H1 (cell line): ENCODE measurements at regions not wholly inside any gene's neighbourhood (a gene's known extent, or its start where the extent isn't known, plus 50 kb on each side); places are given as distances from the start of the nearest gene placed in this dataset.

Source experiments
- CTCF ChIA-PET: fragments of 300-600 bp; sonication (Branson Sonifier 250); formaldehyde crosslinking; loops from one replicate; lab custom pipeline; 2021; ENCODE audit not compliant: partially characterized antibody; lab: Charles Lee
- POLR2A ChIA-PET: fragments of 300-600 bp; sonication (Branson Sonifier 250); formaldehyde crosslinking; loops from one replicate; lab custom pipeline; 2021; ENCODE audit warnings: inconsistent platforms; ENCODE audit not compliant: partially characterized antibody; lab: Charles Lee
- DNase-seq, 2 experiments: peaks; one replicate each; pipeline versions ENCODE4 v3.0.0 to v3.0.0-alpha.2; 2010 to 2022; ENCODE audit warnings: low spot score in 2 of 2, low read depth in 1 of 2, mixed read lengths in 1 of 2
- FAIRE-seq: peaks from 2 replicates; lab custom pipeline; 2011; peaks lifted over from hg19 to GRCh38; lab: Jason Lieb, UNC
- H2AFZ ChIP-seq: 2 replicates; pipeline ENCODE4 v1.8.1; 2012; ENCODE audit warnings: low read length, inconsistent platforms
- H2AK5ac ChIP-seq: 2 replicates; pipeline ENCODE4 v1.6.1; 2013; ENCODE audit warnings: low read depth, low read length
- H2BK120ac ChIP-seq: replicated peaks from 2 replicates; pipeline ENCODE3; 2013; ENCODE audit warnings: low read depth, low read length, inconsistent platforms
- H2BK12ac ChIP-seq: 2 replicates; pipeline ENCODE4 v1.6.1; 2013; ENCODE audit warnings: low read depth, low read length
- H2BK15ac ChIP-seq: 2 replicates; pipeline ENCODE4 v1.6.1; 2013; ENCODE audit warnings: low read length
- H2BK20ac ChIP-seq: 2 replicates; pipeline ENCODE4 v1.6.1; 2013; ENCODE audit warnings: low read length
- H2BK5ac ChIP-seq: 2 replicates; pipeline ENCODE4 v1.6.1; 2013; ENCODE audit warnings: low read depth, low read length
- H3K14ac ChIP-seq: 2 replicates; pipeline ENCODE4 v1.6.1; 2013; ENCODE audit warnings: inconsistent platforms; ENCODE audit not compliant: insufficient read length
- H3K18ac ChIP-seq: 2 replicates; pipeline ENCODE4 v1.6.1; 2013; ENCODE audit warnings: low read length; ENCODE audit errors: extremely low read depth
- H3K23ac ChIP-seq: 2 replicates; pipeline ENCODE4 v1.6.1; 2013; ENCODE audit warnings: inconsistent platforms; ENCODE audit not compliant: insufficient read length
- H3K23me2 ChIP-seq: 2 replicates; pipeline ENCODE4 v1.6.1; 2013; ENCODE audit warnings: low read depth, low read length
- H3K27ac ChIP-seq: 2 replicates; pipeline ENCODE4 v1.6.1; 2011; ENCODE audit warnings: low read depth, low read length, inconsistent platforms
- H3K27me3 ChIP-seq, 4 experiments: replicated peaks in 1 of 4; 1 replicate in 1 of 4; 2 replicates in 3 of 4; pipeline versions ENCODE4 v1.6.1 to v1.8.1; 2011 to 2013; ENCODE audit warnings: low read length in 3 of 4, mild to moderate bottlenecking in 3 of 4, inconsistent platforms in 2 of 4, mixed read lengths in 2 of 4, moderate library complexity in 1 of 4; ENCODE audit not compliant: control insufficient read depth in 3 of 4, insufficient read depth in 3 of 4; ENCODE audit errors: extremely low read depth in 1 of 4
- H3K36me3 ChIP-seq, 4 experiments: 2 replicates each; pipeline versions ENCODE4 v1.6.1 to v1.8.1; 2011 to 2013; ENCODE audit warnings: mild to moderate bottlenecking in 4 of 4, low read length in 3 of 4, moderate library complexity in 2 of 4, control low read depth in 1 of 4, inconsistent platforms in 1 of 4; ENCODE audit not compliant: insufficient read depth in 4 of 4, control insufficient read depth in 2 of 4
- H3K4ac ChIP-seq: replicated peaks from 2 replicates; pipeline ENCODE3; 2013; ENCODE audit warnings: low read length, low read depth, mixed read lengths, inconsistent platforms; ENCODE audit not compliant: insufficient read length
- H3K4me1 ChIP-seq, 4 experiments: replicated peaks in 1 of 4; 1 replicate in 1 of 4; 2 replicates in 3 of 4; pipeline versions ENCODE4 v1.6.1 to v1.8.1; 2011 to 2013; ENCODE audit warnings: low read length in 3 of 4, inconsistent platforms in 2 of 4, mixed read lengths in 1 of 4; ENCODE audit not compliant: insufficient read depth in 4 of 4, control insufficient read depth in 3 of 4
- H3K4me2 ChIP-seq, 2 experiments: 2 replicates each; pipeline versions ENCODE4 v1.6.1 to v1.8.1; 2011 to 2013; ENCODE audit warnings: low read depth in 2 of 2, low read length in 2 of 2, control low read depth in 1 of 2, inconsistent platforms in 1 of 2, mild to moderate bottlenecking in 1 of 2; ENCODE audit not compliant: insufficient read depth in 1 of 2
- H3K4me3 ChIP-seq, 4 experiments: fragments of 200-600, 300-600 bp in 1 of 4; sonication (generic), shearing (Covaris generic), sonication (Bioruptor Twin) in 1 of 4; 2 replicates each; pipeline versions ENCODE4 v1.5.1 to v1.8.1; 2011 to 2016; ENCODE audit warnings: low read length in 4 of 4, low read depth in 3 of 4, control low read depth in 2 of 4, inconsistent platforms in 2 of 4, mild to moderate bottlenecking in 2 of 4, mixed read lengths in 1 of 4, moderate library complexity in 1 of 4; ENCODE audit not compliant: insufficient read depth in 2 of 4; ENCODE audit errors: extremely low read depth in 1 of 4
- H3K56ac ChIP-seq: replicated peaks from 2 replicates; pipeline ENCODE3; 2013; ENCODE audit warnings: low read depth, mild to moderate bottlenecking, mixed read lengths, low read length, inconsistent platforms; ENCODE audit not compliant: insufficient read length
- H3K79me1 ChIP-seq: 2 replicates; pipeline ENCODE4 v1.6.1; 2013; ENCODE audit warnings: low read depth, low read length, control low read depth
- H3K79me2 ChIP-seq, 2 experiments: 2 replicates each; pipeline versions ENCODE4 v1.6.1 to v1.8.1; 2012 to 2013; ENCODE audit warnings: low read length in 2 of 2, mild to moderate bottlenecking in 2 of 2, inconsistent platforms in 1 of 2; ENCODE audit not compliant: insufficient read depth in 2 of 2, control insufficient read depth in 1 of 2
- H3K9ac ChIP-seq, 4 experiments: replicated peaks in 1 of 4; 1 replicate in 1 of 4; 2 replicates in 3 of 4; pipeline versions ENCODE4 v1.6.1 to v1.8.1; 2011 to 2013; ENCODE audit warnings: low read depth in 3 of 4, low read length in 3 of 4, control low read depth in 2 of 4, mild to moderate bottlenecking in 2 of 4, moderate library complexity in 2 of 4, inconsistent platforms in 1 of 4; ENCODE audit errors: extremely low read depth in 1 of 4
- H3K9me3 ChIP-seq, 2 experiments: 2 replicates each; pipeline versions ENCODE4 v1.6.1 to v1.8.1; 2012 to 2013; ENCODE audit warnings: mild to moderate bottlenecking in 2 of 2, moderate library complexity in 2 of 2, control low read depth in 1 of 2, inconsistent platforms in 1 of 2, low read depth in 1 of 2, low read length in 1 of 2, mixed read lengths in 1 of 2; ENCODE audit not compliant: insufficient read depth in 2 of 2
- H4K20me1 ChIP-seq, 2 experiments: replicated peaks in 1 of 2; 2 replicates each; pipeline versions ENCODE3 to v1.8.1; 2011 to 2013; ENCODE audit warnings: inconsistent platforms in 2 of 2, low read length in 2 of 2, mild to moderate bottlenecking in 1 of 2; ENCODE audit not compliant: insufficient read depth in 2 of 2, control insufficient read depth in 1 of 2
- H4K5ac ChIP-seq: 2 replicates; pipeline ENCODE4 v1.6.1; 2013; ENCODE audit warnings: low read length, low read depth, mixed read lengths, inconsistent platforms; ENCODE audit not compliant: insufficient read length
- H4K8ac ChIP-seq: 2 replicates; pipeline ENCODE4 v1.8.0; 2013; ENCODE audit warnings: mild to moderate bottlenecking, moderate library complexity, low read length, inconsistent platforms; ENCODE audit not compliant: insufficient read depth; ENCODE audit errors: extremely low read depth
- H4K91ac ChIP-seq: replicated peaks from 2 replicates; pipeline ENCODE3; 2013; ENCODE audit warnings: low read length, mixed read lengths, inconsistent platforms; ENCODE audit not compliant: insufficient read length
- BCL11A ChIP-seq, 2 experiments: IDR thresholded peaks; one replicate each; pipeline ENCODE4 v1.6.1; 2011; ENCODE audit warnings: low read depth in 2 of 2, low read length in 2 of 2, mild to moderate bottlenecking in 2 of 2
- EZH2 ChIP-seq: fragments of 200-600 bp; sonication (generic); IDR thresholded peaks from 2 replicates; pipeline ENCODE4 v1.7.1; 2012; ENCODE audit warnings: low read depth, mild to moderate bottlenecking, moderate library complexity, low read length, inconsistent platforms; ENCODE audit not compliant: severe bottlenecking
- NANOG ChIP-seq: IDR thresholded peaks from 2 replicates; pipeline ENCODE4 v1.6.1; 2011; ENCODE audit warnings: low read length, low read depth, mild to moderate bottlenecking, inconsistent platforms; ENCODE audit not compliant: insufficient read depth, poor library complexity, severe bottlenecking
- PHF8 ChIP-seq: fragments of 200-600 bp; sonication (generic); conservative IDR thresholded peaks from 2 replicates; pipeline ENCODE4 v1.7.1; 2012; ENCODE audit warnings: low read depth, mild to moderate bottlenecking, inconsistent platforms, low read length, moderate library complexity
- RBBP5 ChIP-seq: IDR thresholded peaks from 2 replicates; pipeline ENCODE4 v1.7.1; 2012; ENCODE audit warnings: low read depth, mild to moderate bottlenecking, inconsistent platforms, low read length, moderate library complexity, borderline replicate concordance
- RFX5 ChIP-seq: IDR thresholded peaks from 2 replicates; pipeline ENCODE4 v1.6.1; 2011; ENCODE audit warnings: low read depth, low read length, improper control_type of control experiment, borderline replicate concordance
- SAP30 ChIP-seq: fragments of 300-600 bp; sonication (generic); IDR thresholded peaks from 2 replicates; pipeline ENCODE4 v1.7.1; 2012; ENCODE audit warnings: low read length, moderate library complexity, mild to moderate bottlenecking, inconsistent platforms; ENCODE audit not compliant: insufficient read depth, insufficient replicate concordance
- SIRT6 ChIP-seq: IDR thresholded peaks from one replicate; pipeline ENCODE4 v1.7.1; 2012; ENCODE audit warnings: low read length, inconsistent platforms
- SP4 ChIP-seq: IDR thresholded peaks from 2 replicates; pipeline ENCODE4 v1.6.1; 2012; ENCODE audit warnings: low read length, inconsistent platforms
- TAF7 ChIP-seq: optimal IDR thresholded peaks from 2 replicates; pipeline ENCODE3; 2011; ENCODE audit warnings: low read depth, mild to moderate bottlenecking, inconsistent platforms, low read length, moderate library complexity, borderline replicate concordance
- WGBS, 2 experiments: shearing (Covaris generic) in 1 of 2; methylation state at CpG; one replicate each; pipeline versions ENCODE4 v1.1.6 to v1.1.7; 2013 to 2015; ENCODE audit warnings: low lambda C conversion rate in 2 of 2, mixed read lengths in 2 of 2, inconsistent platforms in 1 of 2, low coverage in 1 of 2, missing lambda C conversion rate in 1 of 2; ENCODE audit not compliant: insufficient replicate concordance in 2 of 2, insufficient coverage in 1 of 2, insufficient read length in 1 of 2; ENCODE audit errors: extremely low coverage in 1 of 2, missing lambda C conversion rate in 1 of 2; 5-methylcytosine and 5-hydroxymethylcytosine counted together
- TF ChIP-seq, protein P1 (sequence below): IDR thresholded peaks from 2 replicates; pipeline ENCODE4 v1.6.1; 2011; ENCODE audit warnings: low read depth, mild to moderate bottlenecking, low read length; ENCODE audit not compliant: insufficient read depth

DNA sequence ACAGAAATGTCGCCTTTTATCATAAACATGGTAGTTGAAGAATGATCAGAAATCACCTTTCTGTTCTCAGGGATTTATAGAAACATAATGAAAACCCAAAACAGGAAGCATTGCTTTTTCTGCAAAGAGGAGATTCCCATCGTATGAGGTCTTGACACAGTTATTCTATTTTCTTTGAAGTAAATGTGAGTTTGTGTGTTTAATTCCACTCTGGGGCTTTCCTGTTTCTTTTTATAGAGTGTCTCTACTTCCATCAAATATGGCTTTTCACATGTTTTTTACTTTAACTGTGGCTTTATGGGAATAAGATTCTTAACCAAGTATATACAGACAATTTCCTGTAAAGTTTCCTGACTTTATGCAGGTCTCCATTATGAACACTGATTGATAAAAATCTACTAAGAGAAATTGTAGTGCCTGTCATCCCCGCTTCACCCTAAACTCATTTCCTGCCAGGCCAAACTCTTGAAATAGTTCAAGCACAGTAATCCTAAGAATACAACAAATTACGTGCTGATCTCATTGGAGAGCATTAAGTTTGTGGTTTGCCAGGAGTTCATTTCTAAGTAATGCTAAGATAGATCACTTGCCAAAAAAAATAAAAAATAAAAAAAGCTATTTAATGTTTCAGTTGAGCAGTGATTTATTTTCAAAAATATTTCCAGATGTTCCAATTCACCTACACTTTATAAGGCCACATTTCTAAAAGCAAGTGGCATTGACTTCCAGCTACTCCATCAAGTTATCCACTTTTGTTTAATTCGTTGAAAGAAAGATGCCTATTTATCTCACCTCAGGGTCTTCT is 52.2 kb upstream of the SEC61G start:
- Histone ChIP-seq H3K79me2 (no peaks in the 10 kb centered on the region), H2AFZ (0 out of 2 replicates have a peak overlapping the region, but pooled peaks have one; percentile 61), H3K79me1 (no peaks in the 10 kb centered on the region), H4K8ac (no peak overlapping the region), H3K36me3 (no peaks in the 10 kb centered on the region), H3K4me3 (no peak overlapping the region), H3K56ac (no peak overlapping the region), H3K18ac (no peak overlapping the region), H4K91ac (no peak overlapping the region), H3K4ac (no peak overlapping the region), H3K23me2 (no peaks in the 10 kb centered on the region), H2BK5ac (no peak overlapping the region), H2BK12ac (no peak overlapping the region), H3K27ac (no peak overlapping the region), H2AK5ac (no peak overlapping the region), H2BK15ac (no peak overlapping the region), H2BK120ac (no peak overlapping the region), H3K23ac (no peak overlapping the region), H3K4me2 (no peak overlapping the region), H4K5ac (no peak overlapping the region), H3K9ac (no peak overlapping the region), H2BK20ac (no peak overlapping the region), H3K9me3 (no peaks in the 10 kb centered on the region), H3K14ac (no peak overlapping the region), H4K20me1 (no peaks in the 10 kb centered on the region), H3K27me3 (no peaks in the 10 kb centered on the region), H3K4me1 (no peaks in the 10 kb centered on the region)
- WGBS, 2 experiments: 90% methylated on average over 5 of the region's 5 CpGs; no CpG with 5 or more reads in 1 of the 2 experiments
- no peak for DNase-seq
- CTCF ChIA-PET: interaction anchor here (0.7 kb wide), 1 partner anchor 8 kb away, joined by 3 read pairs; no protein-coding TSS in a partner anchor
- POLR2A ChIA-PET: no interaction called here
- FAIRE-seq: no peak
- TF ChIP-seq SAP30 (no peak), PHF8 (no peak), SIRT6 (no peak), NANOG (no peak), RBBP5 (no peak), EZH2 (no peak), TAF7 (no peak), RFX5 (no peak), SP4 (no peak), BCL11A (IDR thresholded peaks at IDR 0.05; ENCODE audit: low read depth in 2 of 2, low read length in 2 of 2) (no peak)
- TF ChIP-seq, protein P1, sequence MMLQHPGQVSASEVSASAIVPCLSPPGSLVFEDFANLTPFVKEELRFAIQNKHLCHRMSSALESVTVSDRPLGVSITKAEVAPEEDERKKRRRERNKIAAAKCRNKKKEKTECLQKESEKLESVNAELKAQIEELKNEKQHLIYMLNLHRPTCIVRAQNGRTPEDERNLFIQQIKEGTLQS: no peak
